HepG2 (cell line): ENCODE measurements at regions not wholly inside any gene's neighbourhood (a gene's known extent, or its start where the extent isn't known, plus 50 kb on each side); places are given as distances from the start of the nearest gene placed in this dataset.
A peak's percentile ranks its signal among the peaks of the same experiment; 100 is the strongest.

Experiments
- ATF2 ChIP-seq: sonication (generic); formaldehyde crosslinking; IDR thresholded peaks from 2 replicates; pipeline ENCODE4 v1.4.0; 2020; ENCODE audit warnings: missing genetic modification reagents
- ERF ChIP-seq: IDR thresholded peaks from 2 replicates; pipeline ENCODE4 v1.6.1; 2018; ENCODE audit warnings: missing biosample characterization, missing genetic modification reagents
- KMT2A ChIP-seq: sonication (generic); formaldehyde crosslinking; IDR thresholded peaks from 2 replicates; pipeline ENCODE4 v1.4.0; 2020; ENCODE audit warnings: missing genetic modification reagents
- MEIS2 ChIP-seq: sonication (generic); formaldehyde crosslinking; IDR thresholded peaks from 2 replicates; pipeline ENCODE4 v1.9.0; 2021; ENCODE audit warnings: mild to moderate bottlenecking, missing genetic modification reagents
- NCOA1 ChIP-seq: sonication (generic); formaldehyde crosslinking; IDR thresholded peaks from 2 replicates; pipeline ENCODE4 v1.9.0; 2021; ENCODE audit warnings: missing genetic modification reagents
- RERE ChIP-seq: IDR thresholded peaks from 2 replicates; pipeline ENCODE4 v1.6.1; 2016; ENCODE audit warnings: low read depth, missing genetic modification reagents, missing compliant biosample characterization
- TEF ChIP-seq: sonication (generic); formaldehyde crosslinking; IDR thresholded peaks from 2 replicates; pipeline ENCODE4 v1.5.0; 2020; ENCODE audit warnings: missing genetic modification reagents
- ZNF564 ChIP-seq: sonication (generic); formaldehyde crosslinking; IDR thresholded peaks from 2 replicates; pipeline ENCODE4 v1.8.1; 2023; ENCODE audit warnings: mild to moderate bottlenecking, missing genetic modification reagents
- ZNF816 ChIP-seq: sonication (generic); formaldehyde crosslinking; IDR thresholded peaks from 2 replicates; pipeline ENCODE4 v1.8.0; 2022; ENCODE audit warnings: missing genetic modification reagents, mild to moderate bottlenecking, borderline replicate concordance
- ZNF883 ChIP-seq: sonication (generic); formaldehyde crosslinking; IDR thresholded peaks from 2 replicates; pipeline ENCODE4 v1.5.1; 2020; ENCODE audit warnings: mild to moderate bottlenecking, missing genetic modification reagents; ENCODE audit errors: not compliant biosample characterization
- TF ChIP-seq, protein P1 (sequence below): sonication (generic); formaldehyde crosslinking; conservative IDR thresholded peaks from 2 replicates; pipeline ENCODE4 v1.4.0; 2020; ENCODE audit warnings: missing genetic modification reagents
- TF ChIP-seq, protein P2 (sequence below): IDR thresholded peaks from 2 replicates; pipeline ENCODE4 v1.6.1; 2016; ENCODE audit warnings: mild to moderate bottlenecking
- TF ChIP-seq, protein P3 (sequence below): IDR thresholded peaks from 2 replicates; pipeline ENCODE4 v1.6.1; 2016; ENCODE audit warnings: mild to moderate bottlenecking, missing biosample characterization, missing genetic modification reagents
- TF ChIP-seq, protein P4 (sequence below): sonication (generic); formaldehyde crosslinking; IDR thresholded peaks from 2 replicates; pipeline ENCODE4 v1.4.0; 2020; ENCODE audit warnings: missing genetic modification reagents

- TF ChIP-seq TEF (CRISPR knock-in tag), result 0 out of 2 replicates have a peak, but pooled peaks have one; percentile 28
- TF ChIP-seq, protein P1, sequence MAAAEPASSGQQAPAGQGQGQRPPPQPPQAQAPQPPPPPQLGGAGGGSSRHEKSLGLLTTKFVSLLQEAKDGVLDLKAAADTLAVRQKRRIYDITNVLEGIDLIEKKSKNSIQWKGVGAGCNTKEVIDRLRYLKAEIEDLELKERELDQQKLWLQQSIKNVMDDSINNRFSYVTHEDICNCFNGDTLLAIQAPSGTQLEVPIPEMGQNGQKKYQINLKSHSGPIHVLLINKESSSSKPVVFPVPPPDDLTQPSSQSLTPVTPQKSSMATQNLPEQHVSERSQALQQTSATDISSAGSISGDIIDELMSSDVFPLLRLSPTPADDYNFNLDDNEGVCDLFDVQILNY (CRISPR knock-in tag), result 0 out of 2 replicates have a peak, but pooled peaks have one; percentile 55
- TF ChIP-seq ERF, result peak; percentile 67; the same call in 1 of the 2 replicates
- 0 out of 2 replicates have a peak, but pooled peaks have one; percentile 47 for TF ChIP-seq KMT2A (CRISPR knock-in tag)
- no peak for TF ChIP-seq RERE (CRISPR knock-in tag)
- TF ChIP-seq ZNF564, result no peak
- 0 out of 2 replicates have a peak, but pooled peaks have one; percentile 52 for TF ChIP-seq ZNF816 (CRISPR knock-in tag)
- TF ChIP-seq, protein P2, sequence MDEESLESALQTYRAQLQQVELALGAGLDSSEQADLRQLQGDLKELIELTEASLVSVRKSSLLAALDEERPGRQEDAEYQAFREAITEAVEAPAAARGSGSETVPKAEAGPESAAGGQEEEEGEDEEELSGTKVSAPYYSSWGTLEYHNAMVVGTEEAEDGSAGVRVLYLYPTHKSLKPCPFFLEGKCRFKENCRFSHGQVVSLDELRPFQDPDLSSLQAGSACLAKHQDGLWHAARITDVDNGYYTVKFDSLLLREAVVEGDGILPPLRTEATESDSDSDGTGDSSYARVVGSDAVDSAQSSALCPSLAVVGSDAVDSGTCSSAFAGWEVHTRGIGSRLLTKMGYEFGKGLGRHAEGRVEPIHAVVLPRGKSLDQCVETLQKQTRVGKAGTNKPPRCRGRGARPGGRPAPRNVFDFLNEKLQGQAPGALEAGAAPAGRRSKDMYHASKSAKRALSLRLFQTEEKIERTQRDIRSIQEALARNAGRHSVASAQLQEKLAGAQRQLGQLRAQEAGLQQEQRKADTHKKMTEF (CRISPR knock-in tag), result 0 out of 2 replicates have a peak, but pooled peaks have one; percentile 39
- TF ChIP-seq NCOA1 (CRISPR knock-in tag), result no peak
- peak; percentile 57; the same call in 1 of the 2 replicates for TF ChIP-seq MEIS2 (CRISPR knock-in tag)
- TF ChIP-seq, protein P3, sequence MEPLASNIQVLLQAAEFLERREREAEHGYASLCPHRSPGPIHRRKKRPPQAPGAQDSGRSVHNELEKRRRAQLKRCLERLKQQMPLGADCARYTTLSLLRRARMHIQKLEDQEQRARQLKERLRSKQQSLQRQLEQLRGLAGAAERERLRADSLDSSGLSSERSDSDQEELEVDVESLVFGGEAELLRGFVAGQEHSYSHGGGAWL, result peak; percentile 85; the same call in 1 of the 2 replicates
- TF ChIP-seq, protein P4, sequence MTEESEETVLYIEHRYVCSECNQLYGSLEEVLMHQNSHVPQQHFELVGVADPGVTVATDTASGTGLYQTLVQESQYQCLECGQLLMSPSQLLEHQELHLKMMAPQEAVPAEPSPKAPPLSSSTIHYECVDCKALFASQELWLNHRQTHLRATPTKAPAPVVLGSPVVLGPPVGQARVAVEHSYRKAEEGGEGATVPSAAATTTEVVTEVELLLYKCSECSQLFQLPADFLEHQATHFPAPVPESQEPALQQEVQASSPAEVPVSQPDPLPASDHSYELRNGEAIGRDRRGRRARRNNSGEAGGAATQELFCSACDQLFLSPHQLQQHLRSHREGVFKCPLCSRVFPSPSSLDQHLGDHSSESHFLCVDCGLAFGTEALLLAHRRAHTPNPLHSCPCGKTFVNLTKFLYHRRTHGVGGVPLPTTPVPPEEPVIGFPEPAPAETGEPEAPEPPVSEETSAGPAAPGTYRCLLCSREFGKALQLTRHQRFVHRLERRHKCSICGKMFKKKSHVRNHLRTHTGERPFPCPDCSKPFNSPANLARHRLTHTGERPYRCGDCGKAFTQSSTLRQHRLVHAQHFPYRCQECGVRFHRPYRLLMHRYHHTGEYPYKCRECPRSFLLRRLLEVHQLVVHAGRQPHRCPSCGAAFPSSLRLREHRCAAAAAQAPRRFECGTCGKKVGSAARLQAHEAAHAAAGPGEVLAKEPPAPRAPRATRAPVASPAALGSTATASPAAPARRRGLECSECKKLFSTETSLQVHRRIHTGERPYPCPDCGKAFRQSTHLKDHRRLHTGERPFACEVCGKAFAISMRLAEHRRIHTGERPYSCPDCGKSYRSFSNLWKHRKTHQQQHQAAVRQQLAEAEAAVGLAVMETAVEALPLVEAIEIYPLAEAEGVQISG (CRISPR knock-in tag), result peak; percentile 55; the same call in 1 of the 2 replicates
- peak; percentile 40; the same call in 1 of the 2 replicates for TF ChIP-seq ATF2 (CRISPR knock-in tag)
- peak; percentile 70 for TF ChIP-seq ZNF883 (CRISPR knock-in tag)
Measured at GRCh38 chr14:100486025-100486828, 101.0 kb downstream of the BEGAIN start (continued).
